Fibroblast of lung (primary cell): ENCODE measurements at regions not wholly inside any gene's neighbourhood (a gene's known extent, or its start where the extent isn't known, plus 50 kb on each side); places are given as distances from the start of the nearest gene placed in this dataset.

Experiments
- CTCF ChIP-seq, 2 donors: IDR thresholded peaks in 1 of 2; conservative IDR thresholded peaks in 1 of 2; 1 replicate in 1 of 2; 2 replicates in 1 of 2; pipeline ENCODE4 v1.5.1; 2011 to 2012; ENCODE audit warnings: low read length in 2 of 2, control low read depth in 1 of 2, inconsistent platforms in 1 of 2, low read depth in 1 of 2, mild to moderate bottlenecking in 1 of 2
- EZH2 ChIP-seq: IDR thresholded peaks from 2 replicates; pipeline ENCODE4 v1.5.1; 2012; ENCODE audit warnings: low read length, control low read depth, mild to moderate bottlenecking; ENCODE audit errors: missing control alignments

- no peak for TF ChIP-seq CTCF (conservative IDR thresholded peaks at IDR 0.05 in 1 of 2, IDR thresholded peaks at IDR 0.05 in 1 of 2; ENCODE audit: low read depth in 1 of 2, low read length in 2 of 2)
- no peak for TF ChIP-seq EZH2
Measured at GRCh38 chr3:59460068-59460467, 410.2 kb upstream of the CFAP20DC start.
